NCI-H748 (cell line): ENCODE measurements at regions not wholly inside any gene's neighbourhood (a gene's known extent, or its start where the extent isn't known, plus 50 kb on each side); places are given as distances from the start of the nearest gene placed in this dataset.

Experiments used
- DNase-seq: peaks from one replicate; lab custom pipeline; 2025; ENCODE audit not compliant: unreplicated experiment; lab: John Stamatoyannopoulos, UW

DNA sequence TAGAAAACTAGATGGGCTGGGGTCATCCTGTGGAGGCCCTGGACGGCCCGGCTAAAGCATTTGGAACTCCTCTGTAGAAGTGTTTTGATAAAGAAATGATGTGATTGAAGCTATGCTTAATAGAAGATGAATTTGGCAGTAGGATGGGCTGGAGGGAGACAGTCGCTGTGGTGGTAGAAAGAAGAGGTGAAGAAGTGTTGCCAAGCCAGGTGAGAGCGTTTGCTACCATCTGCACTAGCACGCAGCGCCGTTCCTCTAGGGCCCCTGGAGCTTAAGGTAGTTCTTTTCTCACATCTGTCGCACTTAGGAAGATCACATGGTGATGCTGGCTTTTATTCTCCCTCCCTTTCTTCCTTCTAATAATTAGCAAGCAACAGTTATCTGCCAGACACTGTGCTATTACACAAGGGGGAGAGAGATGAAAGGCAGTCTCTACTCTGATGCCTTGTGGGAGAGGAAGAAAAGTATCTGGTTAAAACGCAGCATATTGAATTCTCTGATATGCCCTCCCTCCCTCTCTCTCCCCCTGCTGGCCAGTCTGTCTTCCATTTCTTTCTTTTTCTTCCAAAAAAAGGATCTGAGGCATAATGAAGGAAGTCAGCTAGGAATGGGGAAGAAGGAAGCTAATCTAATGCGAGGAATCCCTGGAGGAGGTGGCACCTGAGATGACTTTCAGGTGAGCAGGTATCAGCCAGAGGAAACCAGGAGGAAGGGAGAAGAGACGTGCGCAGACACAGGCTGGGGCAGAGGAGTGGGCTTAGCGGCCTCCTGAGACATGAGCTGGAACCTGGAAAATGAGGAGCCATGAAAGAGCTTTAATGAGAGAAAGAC is 162.3 kb upstream of the KLF14 start:
- DNase-seq, result no peak

DNA sequence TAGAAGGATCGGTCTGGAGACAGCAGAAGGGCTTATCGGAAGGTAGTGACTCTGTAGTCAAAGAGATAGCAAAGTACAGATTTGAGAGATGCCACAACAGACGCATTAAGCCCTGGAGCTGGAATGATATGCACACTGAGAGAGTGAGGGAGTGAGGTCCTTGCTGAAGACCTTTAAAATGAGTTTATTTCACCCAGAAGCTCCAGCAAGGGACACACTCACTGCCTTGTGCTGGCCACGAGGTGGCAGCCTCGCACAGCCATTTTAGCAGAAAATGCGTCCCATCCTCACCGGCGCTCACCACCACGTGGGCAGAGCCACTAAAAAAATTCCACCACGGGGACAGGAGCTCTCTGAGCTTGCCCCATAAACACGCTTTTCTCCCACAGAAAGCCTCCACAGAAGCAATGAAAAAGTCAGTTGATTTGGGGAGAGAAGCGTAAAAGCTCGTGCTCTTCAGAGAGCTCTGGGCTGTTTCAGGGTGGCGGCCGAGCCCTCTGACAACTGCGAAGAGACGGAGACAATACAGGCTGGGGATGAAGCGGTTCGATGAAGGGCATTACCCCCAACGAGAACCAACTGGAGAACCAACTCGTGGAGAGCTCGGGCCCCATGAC is 163.0 kb upstream of the KLF14 start:
- DNase-seq, result peak; percentile 58

DNA sequence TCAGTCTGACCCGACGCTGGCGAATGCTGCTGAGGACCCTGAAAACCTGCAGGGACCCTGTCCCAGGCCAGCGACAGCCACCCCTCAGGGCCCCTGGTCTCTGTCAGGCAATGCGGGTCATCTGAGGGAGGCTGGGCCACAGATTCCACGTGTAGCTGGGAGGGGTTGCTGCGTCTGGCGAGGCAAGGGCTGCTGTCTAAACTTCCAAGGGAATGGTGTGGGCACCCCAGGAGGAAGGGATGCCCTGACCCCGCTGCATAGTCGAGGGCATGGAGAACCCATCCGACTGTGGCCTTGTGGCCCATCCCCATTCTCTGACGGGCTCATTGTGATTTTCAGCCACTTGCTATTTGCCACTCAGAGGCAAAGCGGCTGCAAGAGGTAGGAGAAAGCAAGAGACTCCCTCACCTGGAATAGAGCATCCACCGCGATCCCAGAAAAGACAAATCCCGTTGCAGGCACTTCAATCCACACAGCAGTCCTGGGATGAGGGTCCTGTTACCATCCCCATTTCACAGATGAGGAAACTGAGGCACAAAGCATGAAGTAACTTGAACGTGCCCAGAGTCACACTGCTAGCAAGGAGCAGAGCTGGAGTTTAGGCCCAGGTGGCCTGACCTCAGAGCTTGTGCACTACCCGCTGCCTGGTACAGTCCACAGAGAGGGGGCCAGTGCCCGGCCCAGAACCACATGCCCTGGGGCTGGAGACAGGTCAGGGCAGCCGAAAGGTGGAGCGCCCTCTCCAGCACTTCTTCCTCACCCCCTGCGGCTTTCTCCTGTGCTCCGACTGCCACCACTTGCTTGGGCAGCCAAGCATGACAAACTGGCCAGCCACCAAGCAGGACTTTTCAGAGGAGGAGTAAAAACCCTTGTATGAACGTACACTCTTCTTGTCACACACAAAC is 163.8 kb upstream of the KLF14 start:
- no peak for DNase-seq

DNA sequence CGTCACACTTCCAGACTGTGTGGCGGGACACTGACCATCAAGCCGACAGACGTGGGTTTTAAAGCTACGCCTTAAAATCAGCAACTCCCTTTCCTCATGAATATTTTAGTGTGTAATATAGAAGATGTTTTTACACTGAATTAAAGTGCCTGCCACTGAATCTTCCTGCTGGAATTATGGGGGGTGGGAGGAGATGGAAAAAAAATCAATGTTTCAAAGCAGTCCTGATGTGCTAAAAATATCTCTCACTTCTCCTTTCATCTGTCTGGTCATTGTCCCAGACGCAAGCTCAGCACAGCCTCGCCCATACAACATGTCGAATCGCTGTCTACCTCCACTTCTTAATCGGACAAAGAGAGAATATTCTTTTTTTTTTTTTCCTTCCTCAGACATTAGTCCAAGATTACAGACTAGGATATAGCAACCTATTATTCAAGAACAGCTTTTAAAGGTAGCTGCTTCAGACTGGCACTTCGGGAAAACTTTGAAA is 165.1 kb upstream of the KLF14 start:
- DNase-seq, result no peak

DNA sequence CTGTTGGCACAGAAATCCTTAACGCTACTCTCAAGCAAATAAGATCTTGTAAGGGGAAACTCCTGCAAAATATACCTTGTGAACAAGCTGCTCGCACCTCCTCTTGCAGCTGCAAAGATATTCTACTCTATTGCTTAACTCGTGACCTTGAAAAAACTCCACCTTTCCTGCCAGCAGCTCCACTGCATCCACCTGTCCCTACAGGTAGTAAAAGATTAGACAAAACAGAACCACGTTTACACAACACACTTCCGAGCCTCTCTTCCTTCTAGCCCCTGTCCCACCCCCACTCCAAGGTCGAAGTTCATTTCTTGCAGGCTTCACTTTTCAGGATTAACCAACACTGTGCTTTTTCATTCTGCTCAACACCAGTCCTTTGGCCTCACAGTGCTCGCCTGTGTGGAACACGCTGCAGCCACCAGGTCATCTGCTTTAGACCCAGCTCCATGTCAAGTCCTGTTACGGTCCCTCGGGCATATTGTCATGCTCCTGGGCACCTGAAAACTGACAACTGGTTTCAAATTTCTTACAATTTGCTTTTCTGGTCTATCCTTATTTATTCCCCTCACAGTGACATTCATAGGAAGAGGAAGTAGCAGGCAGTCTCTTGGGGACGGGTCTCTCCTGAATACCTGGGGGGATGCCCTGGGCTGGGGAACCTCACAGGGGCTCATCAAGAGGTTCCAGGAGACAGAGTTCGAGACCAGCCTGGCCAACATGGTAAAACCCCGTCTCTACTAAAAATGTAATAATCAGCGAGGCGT is 165.8 kb upstream of the KLF14 start:
- no peak for DNase-seq

DNA sequence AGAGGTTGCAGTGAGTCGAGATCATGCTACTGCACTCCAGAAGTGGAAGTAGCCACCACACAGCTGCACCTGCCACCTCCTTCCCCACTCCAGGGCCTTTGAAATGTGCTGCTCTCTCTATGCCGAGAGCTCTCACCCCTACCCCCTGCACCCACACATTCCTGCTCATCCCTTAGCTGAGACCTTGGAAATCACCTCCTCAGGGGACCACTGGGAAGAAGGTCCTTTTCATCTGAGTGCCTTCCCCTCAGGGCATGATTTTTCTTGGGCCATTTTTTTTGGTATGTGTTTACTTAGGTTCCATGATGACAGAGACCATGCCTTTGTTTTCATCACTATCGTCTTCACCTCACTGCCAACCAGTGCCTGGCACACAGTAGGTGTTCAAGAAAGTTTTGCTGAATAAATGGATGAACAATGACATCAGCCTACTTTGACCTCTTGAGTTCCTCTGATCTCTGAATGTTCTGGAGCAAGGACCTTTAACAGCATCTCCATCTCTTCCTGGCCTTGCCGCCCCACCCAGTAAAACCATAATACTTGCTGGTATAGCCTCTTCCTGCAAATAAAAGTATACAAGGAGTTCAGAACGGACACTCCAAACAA is 166.6 kb upstream of the KLF14 start:
- no peak for DNase-seq

DNA sequence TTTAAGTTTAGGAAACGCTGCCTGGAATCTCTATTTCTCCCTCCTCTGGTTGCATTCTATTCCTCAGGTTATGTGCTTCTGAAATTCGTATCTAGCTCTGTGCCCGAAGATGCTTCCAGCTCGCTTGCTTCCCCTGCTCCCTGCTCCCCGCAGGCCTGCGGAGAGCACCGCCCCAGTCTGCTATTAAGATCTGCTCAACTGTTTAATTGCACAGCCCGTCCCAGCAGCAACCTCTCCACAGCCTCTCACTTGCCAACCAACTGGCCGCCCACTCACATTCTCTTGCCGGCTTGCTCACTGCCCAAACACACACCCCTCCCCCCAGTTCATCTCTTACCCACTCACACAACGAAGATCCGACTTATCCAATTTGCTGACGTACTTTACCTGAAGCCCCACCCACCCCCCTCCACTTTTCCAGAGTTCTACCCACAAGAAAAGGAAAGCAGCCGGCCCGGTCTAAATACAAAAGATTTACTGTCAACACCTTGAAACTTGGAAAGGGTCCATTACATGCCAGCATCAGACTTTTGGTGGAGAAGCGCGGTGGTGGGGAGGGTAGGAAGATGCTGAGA is 167.3 kb upstream of the KLF14 start:
- no peak for DNase-seq

DNA sequence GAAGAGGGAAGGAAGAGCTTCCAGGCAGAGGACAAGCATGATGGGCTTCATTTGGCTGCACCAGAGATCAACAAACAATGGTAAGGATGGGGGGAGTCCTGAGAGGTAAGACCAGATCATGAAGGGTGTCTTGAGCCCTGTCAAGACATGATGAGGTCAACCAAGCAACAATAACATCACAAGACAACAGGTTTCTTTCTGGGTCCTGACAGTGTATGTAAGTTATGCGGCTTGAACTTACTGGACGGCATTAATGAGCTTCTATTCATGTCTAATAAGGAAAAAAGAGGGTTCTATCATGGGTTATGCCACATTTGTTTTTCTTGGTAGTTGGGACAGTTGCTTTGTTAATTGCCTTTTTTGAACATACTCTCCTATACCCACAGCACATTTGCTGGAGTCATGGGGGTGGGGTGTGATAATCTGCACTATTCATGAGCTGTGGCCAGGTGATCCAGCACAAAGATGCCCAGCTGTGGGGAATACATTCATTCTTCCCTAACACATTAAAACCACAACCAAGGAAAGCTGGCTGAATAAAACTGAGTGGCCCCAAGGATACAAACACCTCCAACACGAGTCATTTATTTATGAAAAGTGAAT is 168.8 kb upstream of the KLF14 start:
- no peak for DNase-seq

DNA sequence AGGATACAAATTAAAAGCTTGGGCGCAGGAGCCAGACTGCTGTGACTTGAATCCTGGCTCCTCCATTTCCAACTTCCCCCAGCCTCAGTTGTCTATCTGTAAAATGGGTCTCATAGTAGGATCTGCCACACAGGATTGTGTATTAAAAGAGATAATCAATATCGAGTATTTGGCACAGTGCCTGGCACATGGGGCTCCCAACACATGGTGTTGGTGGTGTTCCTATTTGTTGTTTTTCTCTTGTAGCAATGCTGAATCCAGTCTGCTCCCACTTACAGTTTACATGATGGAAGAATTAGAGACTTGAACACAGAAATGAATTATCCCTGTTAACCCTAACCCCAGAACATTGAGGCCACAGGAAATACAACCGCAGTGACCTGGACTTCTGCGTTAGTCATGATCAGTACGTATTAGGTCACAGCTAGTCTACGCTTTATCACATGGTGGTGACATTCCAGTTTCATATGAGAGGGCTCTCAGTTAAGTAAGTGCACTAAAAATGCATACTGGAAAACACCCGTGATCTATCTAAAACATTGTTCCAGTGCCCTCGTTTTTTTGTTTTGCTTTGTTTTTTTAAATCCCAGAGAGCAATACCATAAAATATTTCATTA is 169.5 kb upstream of the KLF14 start:
- DNase-seq, result no peak

DNA sequence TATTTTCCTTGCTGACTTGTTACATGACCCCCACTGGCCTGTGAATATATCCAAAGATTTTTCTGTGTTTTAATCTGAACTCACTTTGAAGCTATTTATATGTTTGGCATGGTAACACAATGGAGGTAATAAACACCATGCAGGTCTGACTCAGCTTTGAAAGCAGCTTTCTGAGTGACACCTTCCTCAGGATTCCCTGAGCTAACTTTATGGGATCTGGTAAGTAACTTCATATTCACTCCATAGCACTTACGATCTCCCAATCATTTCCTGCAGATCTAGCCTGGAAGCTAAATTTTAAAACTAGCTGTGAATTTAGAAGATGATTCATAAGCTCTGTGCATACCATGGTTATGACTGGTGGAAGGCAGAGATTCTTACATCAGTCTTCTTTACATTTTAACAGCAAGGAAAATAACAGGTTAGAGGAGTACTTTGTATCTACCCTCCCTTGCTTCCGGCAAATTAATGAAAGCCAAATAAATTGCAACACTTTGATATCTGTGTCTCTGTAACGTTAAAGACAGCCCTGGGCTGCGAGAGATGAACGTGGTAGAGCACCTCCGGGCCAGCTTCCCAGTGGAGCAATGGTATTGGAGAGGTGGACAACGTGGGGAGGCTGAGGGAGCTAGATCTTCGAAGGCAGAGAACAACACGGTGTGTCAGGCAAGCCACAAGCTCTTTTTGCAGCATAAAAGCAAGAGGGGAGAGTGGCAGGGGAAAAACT is 170.2 kb upstream of the KLF14 start:
- no peak for DNase-seq

DNA sequence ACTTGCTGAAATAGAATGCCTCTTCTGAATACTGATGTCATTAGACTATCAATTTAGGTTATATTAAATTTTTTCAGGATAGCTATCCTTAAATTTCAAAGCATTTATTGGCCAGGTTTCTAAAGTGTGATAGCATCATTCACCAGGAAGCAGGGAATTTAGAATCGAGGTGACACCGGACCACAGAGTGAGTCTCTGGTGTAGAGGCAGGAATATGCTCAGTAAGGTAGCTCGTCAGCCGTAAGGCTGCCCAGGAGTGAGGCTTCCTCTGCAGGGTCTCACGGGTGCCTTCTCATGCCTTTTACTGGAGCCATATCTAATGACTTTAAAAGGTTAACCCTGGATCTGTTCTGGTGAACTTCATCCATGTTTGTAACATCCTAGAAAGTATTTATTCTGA is 170.8 kb upstream of the KLF14 start:
- DNase-seq, result no peak

DNA sequence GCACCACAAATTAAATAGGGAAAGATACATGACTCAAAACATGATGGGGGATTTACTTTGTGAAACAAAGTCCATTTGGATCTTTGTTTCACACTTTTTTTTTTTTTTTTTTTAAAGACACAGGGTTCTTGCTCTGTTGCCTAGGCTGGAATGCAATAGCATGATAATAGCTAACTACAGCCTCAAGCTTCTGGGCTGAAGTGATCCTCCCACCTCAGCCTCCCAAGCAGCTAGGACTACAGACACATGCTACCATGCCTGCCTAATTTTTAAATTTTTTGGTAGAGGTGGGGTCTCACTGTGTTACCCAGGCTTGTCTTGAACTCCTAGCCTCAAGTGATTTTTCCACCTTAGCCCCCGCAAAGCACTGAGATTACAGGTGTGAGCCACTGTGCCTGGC is 172.6 kb upstream of the KLF14 start:
- DNase-seq, result no peak

DNA sequence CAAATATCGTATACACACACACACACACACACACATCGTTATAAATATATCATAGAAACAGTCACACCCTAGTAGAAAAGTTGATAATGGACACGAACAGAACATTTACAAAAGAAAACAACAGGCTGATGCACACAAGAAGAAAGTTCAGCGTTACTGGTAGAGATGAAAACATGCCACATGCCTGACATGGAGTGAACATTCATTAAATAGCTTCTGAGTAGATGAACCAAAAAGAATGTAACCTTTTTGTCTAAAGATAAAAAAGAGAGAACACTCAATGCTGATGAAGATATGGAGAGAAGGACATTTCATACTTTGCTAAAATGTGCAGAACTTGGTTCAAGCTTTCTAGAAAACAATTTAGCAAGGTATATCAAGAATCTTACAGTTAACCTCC is 173.4 kb upstream of the KLF14 start:
- DNase-seq, result no peak

DNA sequence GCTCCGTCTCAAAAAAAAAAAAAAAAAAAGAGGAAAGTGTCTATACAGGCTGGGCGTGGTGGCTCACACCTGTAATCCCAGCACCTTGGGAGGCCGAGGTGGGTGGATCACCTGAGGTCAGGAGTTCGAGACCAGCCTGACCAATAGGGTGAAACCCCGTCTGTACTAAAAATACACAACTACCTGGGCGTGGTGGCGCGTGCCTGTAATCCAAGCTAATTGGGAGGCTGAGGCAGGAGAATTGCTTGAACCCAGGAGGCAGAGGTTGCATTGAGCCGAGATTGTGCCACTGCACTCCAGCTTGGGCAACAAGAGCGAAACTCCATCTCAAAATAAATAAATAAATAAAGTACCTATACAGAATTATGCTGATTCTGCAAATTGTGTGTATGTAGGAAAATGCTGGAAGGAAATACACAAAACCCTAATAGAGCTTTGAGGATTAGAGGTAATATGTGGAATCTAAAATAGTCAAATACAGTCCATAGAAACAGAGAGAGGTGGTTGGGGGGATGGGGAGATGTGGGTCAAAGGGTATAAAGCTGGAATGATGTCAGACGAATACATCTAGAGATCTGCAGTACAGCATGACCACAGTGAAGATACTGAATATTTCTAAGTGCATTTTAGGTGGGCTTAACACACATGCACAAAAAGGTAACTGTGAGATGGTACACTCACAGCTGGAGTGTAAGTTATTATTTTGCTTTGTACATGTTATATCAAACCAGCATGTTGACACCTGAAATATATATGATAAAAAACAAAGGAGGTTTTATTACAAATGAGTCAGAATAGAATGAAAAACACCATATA is 174.5 kb upstream of the KLF14 start:
- DNase-seq, result no peak

DNA sequence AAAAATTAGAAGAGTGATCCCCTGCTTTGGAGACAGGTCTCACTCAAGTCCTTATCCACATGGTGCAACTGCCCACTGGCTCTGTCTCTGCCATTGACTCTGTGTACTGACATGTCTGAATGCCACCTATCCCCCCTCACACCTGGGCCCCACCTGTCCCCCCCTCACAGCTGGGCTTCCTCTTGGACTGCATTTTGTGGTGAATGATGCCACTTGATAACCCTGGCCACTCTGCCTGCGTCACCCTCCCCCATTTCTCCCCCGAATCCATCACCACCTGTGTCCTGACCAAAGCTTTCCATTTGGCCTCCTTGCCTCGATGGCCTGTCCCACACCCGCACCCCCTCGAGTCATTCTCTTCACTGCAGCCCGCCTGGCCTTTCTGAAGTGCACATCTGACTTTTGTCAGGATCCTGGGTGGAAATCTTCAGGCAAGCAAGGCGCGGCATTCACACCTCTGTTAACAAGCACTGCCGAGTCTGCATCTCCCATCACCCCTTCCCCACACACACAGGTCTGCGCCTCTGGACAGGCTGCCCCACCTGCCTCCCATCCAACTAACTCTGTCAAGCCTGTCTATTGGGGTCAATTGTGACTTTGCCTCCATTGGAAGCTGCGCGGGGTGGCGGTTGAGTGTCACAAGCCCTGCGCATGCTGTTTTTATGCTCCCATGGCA is 175.3 kb upstream of the KLF14 start:
- DNase-seq, result no peak

DNA sequence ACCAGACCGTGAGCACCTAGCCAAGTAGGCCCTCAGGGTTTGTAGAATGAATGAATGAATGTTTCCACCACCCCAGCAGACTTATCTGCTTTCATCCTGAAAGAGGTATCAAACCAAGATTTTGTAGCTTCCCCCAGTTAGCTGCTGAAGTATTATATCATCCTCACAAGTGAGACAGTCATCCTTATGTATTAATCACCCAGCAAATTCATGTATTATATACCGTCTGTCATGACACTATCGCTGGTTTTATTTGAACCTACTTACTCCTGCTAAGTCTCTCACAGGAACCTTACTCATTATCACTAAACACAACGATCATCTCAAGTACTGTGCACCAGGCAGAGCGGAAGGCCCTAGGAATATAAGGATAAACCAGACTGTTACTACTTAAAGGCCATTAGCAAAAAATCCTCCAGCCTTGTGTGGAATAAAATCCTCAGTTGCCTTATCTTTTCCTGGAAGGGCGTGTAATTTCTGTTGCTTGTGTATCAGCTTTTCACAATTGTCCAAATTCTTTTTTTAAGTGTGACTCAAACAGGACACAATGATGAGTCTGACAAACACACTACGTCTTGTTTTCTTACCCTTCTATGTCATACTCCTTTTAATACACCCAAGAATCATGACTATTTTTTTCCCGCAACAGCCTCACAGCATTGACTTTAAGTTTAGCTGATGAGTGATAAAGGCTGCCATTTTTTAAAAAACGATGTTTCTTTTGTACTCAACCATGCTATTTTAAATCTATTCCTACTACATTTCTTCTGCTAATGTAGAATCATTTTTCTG is 176.1 kb upstream of the KLF14 start:
- DNase-seq, result no peak
